HEK293 (cell line): ENCODE measurements at regions not wholly inside any gene's neighbourhood (a gene's known extent, or its start where the extent isn't known, plus 50 kb on each side); places are given as distances from the start of the nearest gene placed in this dataset.

ENCODE experiments used
- CTCF ChIA-PET: fragments of 350-600 bp; formaldehyde crosslinking; extraction: SDS; loops from one replicate; lab custom pipeline; 2021; ENCODE audit warnings: antibody characterized with exemption; lab: Yijun Ruan, JAX
- POLR2A ChIA-PET: fragments of 300-600 bp; formaldehyde crosslinking; extraction: SDS; loops from one replicate; lab custom pipeline; 2020; ENCODE audit warnings: antibody characterized with exemption, inconsistent platforms; lab: Yijun Ruan, JAX
- H3K27ac ChIP-seq: fragments of 200-500 bp; sonication (Bioruptor generic); 2 replicates; pipeline ENCODE4 v1.5.1; 2014; ENCODE audit warnings: low read depth, low read length, control low read depth, inconsistent platforms; ENCODE audit errors: extremely low read depth
- H3K36me3 ChIP-seq, 2 experiments: fragments of 200-500 bp in 1 of 2; sonication (Bioruptor generic) in 1 of 2; 1 replicate in 1 of 2; 2 replicates in 1 of 2; pipeline ENCODE4 v1.5.1; 2014 to 2017; ENCODE audit warnings: inconsistent platforms in 2 of 2, low read length in 2 of 2; ENCODE audit not compliant: control insufficient read depth in 2 of 2, insufficient read depth in 1 of 2
- H3K4me1 ChIP-seq: fragments of 200-500 bp; sonication (Bioruptor generic); 2 replicates; pipeline ENCODE4 v1.5.1; 2014; ENCODE audit warnings: mild to moderate bottlenecking, low read length, inconsistent platforms; ENCODE audit not compliant: control insufficient read depth, insufficient read depth
- H3K4me3 ChIP-seq: 2 replicates; pipeline ENCODE4 v1.5.1; 2011; ENCODE audit warnings: low read depth, mild to moderate bottlenecking, control low read depth, low read length, moderate library complexity
- H3K9me3 ChIP-seq: fragments of 200-500 bp; sonication (Bioruptor generic); 2 replicates; pipeline ENCODE4 v1.5.1; 2014; ENCODE audit warnings: low read depth, low read length, inconsistent platforms; ENCODE audit not compliant: control insufficient read depth, insufficient read depth
- GFI1B ChIP-seq: fragments of 450-650 bp; formaldehyde crosslinking; IDR thresholded peaks from 2 replicates; pipeline ENCODE4 v1.5.1; 2016; ENCODE audit warnings: missing biosample characterization, missing genetic modification characterization
- KLF16 ChIP-seq: fragments of 450-650 bp; formaldehyde crosslinking; IDR thresholded peaks from 2 replicates; pipeline ENCODE4 v1.5.1; 2017; ENCODE audit warnings: missing biosample characterization, missing genetic modification characterization
- KLF7 ChIP-seq: fragments of 450-650 bp; formaldehyde crosslinking; IDR thresholded peaks from 2 replicates; pipeline ENCODE4 v1.5.1; 2016; ENCODE audit warnings: missing biosample characterization, missing genetic modification characterization, borderline replicate concordance
- PRDM1 ChIP-seq: fragments of 450-650 bp; formaldehyde crosslinking; IDR thresholded peaks from 2 replicates; pipeline ENCODE4; 2016; ENCODE audit warnings: missing biosample characterization, missing genetic modification characterization
- SP2 ChIP-seq: fragments of 450-650 bp; formaldehyde crosslinking; IDR thresholded peaks from 2 replicates; pipeline ENCODE4 v1.5.1; 2016; ENCODE audit warnings: missing biosample characterization, missing genetic modification characterization
- SP3 ChIP-seq: fragments of 450-650 bp; formaldehyde crosslinking; IDR thresholded peaks from 2 replicates; pipeline ENCODE4 v1.5.1; 2016; ENCODE audit warnings: missing biosample characterization, missing genetic modification characterization
- WT1 ChIP-seq: fragments of 450-650 bp; formaldehyde crosslinking; IDR thresholded peaks from 2 replicates; pipeline ENCODE4 v1.5.1; 2016; ENCODE audit warnings: missing biosample characterization, missing genetic modification characterization
- ZNF133 ChIP-seq: fragments of 450-650 bp; formaldehyde crosslinking; IDR thresholded peaks from 2 replicates; pipeline ENCODE4 v1.5.1; 2016; ENCODE audit warnings: missing biosample characterization, missing genetic modification characterization
- ZNF19 ChIP-seq: fragments of 450-650 bp; formaldehyde crosslinking; IDR thresholded peaks from 2 replicates; pipeline ENCODE4; 2016; ENCODE audit warnings: missing biosample characterization, missing genetic modification characterization, low read depth
- ZNF514 ChIP-seq: fragments of 450-650 bp; formaldehyde crosslinking; IDR thresholded peaks from 2 replicates; pipeline ENCODE4 v1.5.1; 2016; ENCODE audit warnings: missing biosample characterization, missing genetic modification characterization
- ZNF518A ChIP-seq: fragments of 450-650 bp; formaldehyde crosslinking; conservative IDR thresholded peaks from 2 replicates; pipeline ENCODE4 v1.5.1; 2016; ENCODE audit warnings: low read depth, missing biosample characterization, missing genetic modification characterization
- ZNF544 ChIP-seq: fragments of 450-650 bp; formaldehyde crosslinking; IDR thresholded peaks from 2 replicates; pipeline ENCODE4 v1.5.0; 2017; ENCODE audit warnings: missing biosample characterization, missing genetic modification characterization
- ZNF623 ChIP-seq: fragments of 450-650 bp; formaldehyde crosslinking; IDR thresholded peaks from 2 replicates; pipeline ENCODE4 v1.5.1; 2016; ENCODE audit warnings: missing biosample characterization, missing genetic modification characterization
- ZNF658 ChIP-seq: fragments of 450-650 bp; formaldehyde crosslinking; IDR thresholded peaks from 2 replicates; pipeline ENCODE4; 2016; ENCODE audit warnings: missing biosample characterization, missing genetic modification characterization
- ZNF768 ChIP-seq: fragments of 450-650 bp; formaldehyde crosslinking; IDR thresholded peaks from 2 replicates; pipeline ENCODE4 v1.5.1; 2018; ENCODE audit warnings: missing biosample characterization, mild to moderate bottlenecking, missing genetic modification characterization
- ZNF785 ChIP-seq: fragments of 450-650 bp; formaldehyde crosslinking; IDR thresholded peaks from 2 replicates; pipeline ENCODE4 v1.5.1; 2016; ENCODE audit warnings: missing biosample characterization, missing genetic modification characterization
- ZNF843 ChIP-seq: fragments of 450-650 bp; formaldehyde crosslinking; IDR thresholded peaks from 2 replicates; pipeline ENCODE4 v1.5.1; 2016; ENCODE audit warnings: missing biosample characterization, missing genetic modification characterization
- ZSCAN30 ChIP-seq: fragments of 450-650 bp; IDR thresholded peaks from 2 replicates; pipeline ENCODE4 v1.5.1; 2018; ENCODE audit warnings: missing biosample characterization, mild to moderate bottlenecking, missing genetic modification characterization, moderate library complexity
- TF ChIP-seq, protein P1 (sequence below): fragments of 450-650 bp; formaldehyde crosslinking; IDR thresholded peaks from 2 replicates; pipeline ENCODE4 v1.5.1; 2016; ENCODE audit warnings: missing biosample characterization, missing genetic modification characterization, low read depth
- TF ChIP-seq, protein P2 (sequence below): fragments of 450-650 bp; formaldehyde crosslinking; IDR thresholded peaks from 2 replicates; pipeline ENCODE4 v1.5.1; 2016; ENCODE audit warnings: missing biosample characterization, missing genetic modification characterization
- TF ChIP-seq, protein P3 (sequence below): fragments of 450-650 bp; formaldehyde crosslinking; optimal IDR thresholded peaks from 2 replicates; pipeline ENCODE3; 2016; ENCODE audit warnings: missing biosample characterization, mild to moderate bottlenecking, missing genetic modification characterization

GRCh38 chr11:133661846-133662245 lies 129.5 kb upstream of the OPCML start:
- no peak overlapping the region for H3K27ac ChIP-seq
- CTCF ChIA-PET = no interaction called here
- no peaks in the 10 kb centered on the region for H3K4me1 ChIP-seq
- H3K36me3 ChIP-seq = no peaks in the 10 kb centered on the region
- TF ChIP-seq GFI1B (tag by site-specific recombination) = no peak
- TF ChIP-seq SP3 = no peak
- TF ChIP-seq SP2 (tag by site-specific recombination) = no peak
- TF ChIP-seq, protein P1, sequence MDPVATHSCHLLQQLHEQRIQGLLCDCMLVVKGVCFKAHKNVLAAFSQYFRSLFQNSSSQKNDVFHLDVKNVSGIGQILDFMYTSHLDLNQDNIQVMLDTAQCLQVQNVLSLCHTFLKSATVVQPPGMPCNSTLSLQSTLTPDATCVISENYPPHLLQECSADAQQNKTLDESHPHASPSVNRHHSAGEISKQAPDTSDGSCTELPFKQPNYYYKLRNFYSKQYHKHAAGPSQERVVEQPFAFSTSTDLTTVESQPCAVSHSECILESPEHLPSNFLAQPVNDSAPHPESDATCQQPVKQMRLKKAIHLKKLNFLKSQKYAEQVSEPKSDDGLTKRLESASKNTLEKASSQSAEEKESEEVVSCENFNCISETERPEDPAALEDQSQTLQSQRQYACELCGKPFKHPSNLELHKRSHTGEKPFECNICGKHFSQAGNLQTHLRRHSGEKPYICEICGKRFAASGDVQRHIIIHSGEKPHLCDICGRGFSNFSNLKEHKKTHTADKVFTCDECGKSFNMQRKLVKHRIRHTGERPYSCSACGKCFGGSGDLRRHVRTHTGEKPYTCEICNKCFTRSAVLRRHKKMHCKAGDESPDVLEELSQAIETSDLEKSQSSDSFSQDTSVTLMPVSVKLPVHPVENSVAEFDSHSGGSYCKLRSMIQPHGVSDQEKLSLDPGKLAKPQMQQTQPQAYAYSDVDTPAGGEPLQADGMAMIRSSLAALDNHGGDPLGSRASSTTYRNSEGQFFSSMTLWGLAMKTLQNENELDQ = no peak
- TF ChIP-seq WT1 = no peak
- TF ChIP-seq ZSCAN30 (tag by site-specific recombination) = no peak
- no peak for TF ChIP-seq ZNF768 (tag by site-specific recombination)
- TF ChIP-seq ZNF514 (tag by site-specific recombination) = no peak
- no peak for TF ChIP-seq KLF7 (tag by site-specific recombination)
- TF ChIP-seq ZNF518A (tag by site-specific recombination) = no peak
- no peak for TF ChIP-seq ZNF623 (tag by site-specific recombination)
- TF ChIP-seq, protein P2, sequence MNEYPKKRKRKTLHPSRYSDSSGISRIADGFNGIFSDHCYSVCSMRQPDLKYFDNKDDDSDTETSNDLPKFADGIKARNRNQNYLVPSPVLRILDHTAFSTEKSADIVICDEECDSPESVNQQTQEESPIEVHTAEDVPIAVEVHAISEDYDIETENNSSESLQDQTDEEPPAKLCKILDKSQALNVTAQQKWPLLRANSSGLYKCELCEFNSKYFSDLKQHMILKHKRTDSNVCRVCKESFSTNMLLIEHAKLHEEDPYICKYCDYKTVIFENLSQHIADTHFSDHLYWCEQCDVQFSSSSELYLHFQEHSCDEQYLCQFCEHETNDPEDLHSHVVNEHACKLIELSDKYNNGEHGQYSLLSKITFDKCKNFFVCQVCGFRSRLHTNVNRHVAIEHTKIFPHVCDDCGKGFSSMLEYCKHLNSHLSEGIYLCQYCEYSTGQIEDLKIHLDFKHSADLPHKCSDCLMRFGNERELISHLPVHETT (tag by site-specific recombination) = no peak
- TF ChIP-seq ZNF133 (tag by site-specific recombination) = no peak
- TF ChIP-seq ZNF544 (tag by site-specific recombination) = no peak
- TF ChIP-seq, all 188 proteins: peak for 0
- POLR2A ChIA-PET = no interaction called here
- Histone ChIP-seq H3K9me3 (no peaks in the 10 kb centered on the region), H3K4me3 (no peak overlapping the region)

DNA sequence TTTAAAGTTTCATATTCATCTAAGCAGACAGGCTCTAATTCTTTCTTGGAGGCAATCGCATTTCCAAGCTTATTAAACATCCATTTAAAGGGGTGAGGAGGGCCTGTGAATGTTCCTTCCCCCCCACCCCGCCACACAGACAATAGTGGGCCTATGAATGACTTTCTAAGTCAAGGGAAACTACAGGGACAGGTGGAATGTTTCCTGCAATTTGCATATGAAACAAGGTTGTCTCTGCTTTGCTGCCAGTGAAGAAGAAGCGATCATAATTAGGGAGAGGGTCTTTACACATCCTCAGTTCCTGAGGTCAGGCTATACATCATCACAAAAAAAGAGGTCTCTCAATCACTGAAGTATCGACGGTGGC lies 127.9 kb upstream of the OPCML start:
- no peak overlapping the region for H3K27ac ChIP-seq
- CTCF ChIA-PET = interaction anchor here (0.7 kb wide), 1 partner anchor 144 kb away, joined by 3 read pairs; no protein-coding TSS in a partner anchor
- no peak for TF ChIP-seq KLF16 (tag by site-specific recombination)
- TF ChIP-seq, protein P3, sequence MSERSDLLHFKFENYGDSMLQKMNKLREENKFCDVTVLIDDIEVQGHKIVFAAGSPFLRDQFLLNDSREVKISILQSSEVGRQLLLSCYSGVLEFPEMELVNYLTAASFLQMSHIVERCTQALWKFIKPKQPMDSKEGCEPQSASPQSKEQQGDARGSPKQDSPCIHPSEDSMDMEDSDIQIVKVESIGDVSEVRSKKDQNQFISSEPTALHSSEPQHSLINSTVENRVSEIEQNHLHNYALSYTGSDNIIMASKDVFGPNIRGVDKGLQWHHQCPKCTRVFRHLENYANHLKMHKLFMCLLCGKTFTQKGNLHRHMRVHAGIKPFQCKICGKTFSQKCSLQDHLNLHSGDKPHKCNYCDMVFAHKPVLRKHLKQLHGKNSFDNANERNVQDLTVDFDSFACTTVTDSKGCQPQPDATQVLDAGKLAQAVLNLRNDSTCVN = no peak
- TF ChIP-seq ZNF19 (tag by site-specific recombination) = no peak
- TF ChIP-seq ZNF518A (tag by site-specific recombination) = no peak
- TF ChIP-seq ZNF785 (tag by site-specific recombination) = no peak
- no peak for TF ChIP-seq ZNF843 (tag by site-specific recombination)
- no peak for TF ChIP-seq ZNF658 (tag by site-specific recombination)
- no peak for TF ChIP-seq PRDM1 (tag by site-specific recombination)
- POLR2A ChIA-PET = no interaction called here
- H3K36me3 ChIP-seq = no peaks in the 10 kb centered on the region
- no peaks in the 10 kb centered on the region for H3K4me1 ChIP-seq
- no peaks in the 10 kb centered on the region for H3K9me3 ChIP-seq
- no peak overlapping the region for H3K4me3 ChIP-seq
